NCI-H2107 treated with DMSO at 0.1 percent for 48 hours (cell line): ENCODE measurements at regions not wholly inside any gene's neighbourhood (a gene's known extent, or its start where the extent isn't known, plus 50 kb on each side); places are given as distances from the start of the nearest gene placed in this dataset.
"Not testable (repeated sequence)": the region's sequence is repeated elsewhere in the genome, so short reads cannot be mapped to it uniquely, and the experiment has no call there.

Experiments used
- DNase-seq: peaks from one replicate; lab custom pipeline; 2025; ENCODE audit not compliant: unreplicated experiment; lab: John Stamatoyannopoulos, UW

- no peak for DNase-seq
Measured at GRCh38 chr2:18991177-18992168, 366.9 kb downstream of the OSR1 start.

GRCh38 chr2:18988631-18989232, 369.7 kb downstream of the OSR1 start:
- no peak for DNase-seq

- DNase-seq = no peak
Measured at GRCh38 chr2:18987592-18988073, 370.8 kb downstream of the OSR1 start.

GRCh38 chr2:18987016-18987415, 371.4 kb downstream of the OSR1 start:
- no peak for DNase-seq

GRCh38 chr2:18986046-18986445, 372.4 kb downstream of the OSR1 start:
- no peak for DNase-seq

GRCh38 chr2:18980786-18981430, 377.5 kb downstream of the OSR1 start:
- no peak for DNase-seq

GRCh38 chr2:18980104-18980785, 378.2 kb downstream of the OSR1 start:
- DNase-seq = no peak

- no peak for DNase-seq
Measured at GRCh38 chr2:18977409-18977808, 381.0 kb downstream of the OSR1 start.

- DNase-seq = peak; percentile 8
Measured at GRCh38 chr2:18976168-18976961, 382.1 kb downstream of the OSR1 start.

- DNase-seq = no peak
Measured at GRCh38 chr2:18975506-18976167, 382.8 kb downstream of the OSR1 start.

- DNase-seq = no peak
Measured at GRCh38 chr2:18971628-18972027, 382.3 kb upstream of the NT5C1B start.

- DNase-seq = no peak
Measured at GRCh38 chr2:18971069-18971378, 381.7 kb upstream of the NT5C1B start.

- no peak for DNase-seq
Measured at GRCh38 chr2:18966131-18966530, 376.8 kb upstream of the NT5C1B start.

GRCh38 chr2:18963739-18964256, 374.4 kb upstream of the NT5C1B start:
- not testable (repeated sequence) for DNase-seq

- no peak for DNase-seq
Measured at GRCh38 chr2:18961991-18962421, 372.6 kb upstream of the NT5C1B start.

- DNase-seq = no peak
Measured at GRCh38 chr2:18959952-18960717, 370.8 kb upstream of the NT5C1B start.

- no peak for DNase-seq
Measured at GRCh38 chr2:18959200-18959599, 369.8 kb upstream of the NT5C1B start.

GRCh38 chr2:18957909-18958308, 368.5 kb upstream of the NT5C1B start:
- no peak for DNase-seq

GRCh38 chr2:18950361-18950851, 361.0 kb upstream of the NT5C1B start:
- DNase-seq = no peak
